ENCODE measurements at regions not wholly inside any gene's neighbourhood (a gene's known extent, or its start where the extent isn't known, plus 50 kb on each side); places are given as distances from the start of the nearest gene placed in this dataset.

DNA sequence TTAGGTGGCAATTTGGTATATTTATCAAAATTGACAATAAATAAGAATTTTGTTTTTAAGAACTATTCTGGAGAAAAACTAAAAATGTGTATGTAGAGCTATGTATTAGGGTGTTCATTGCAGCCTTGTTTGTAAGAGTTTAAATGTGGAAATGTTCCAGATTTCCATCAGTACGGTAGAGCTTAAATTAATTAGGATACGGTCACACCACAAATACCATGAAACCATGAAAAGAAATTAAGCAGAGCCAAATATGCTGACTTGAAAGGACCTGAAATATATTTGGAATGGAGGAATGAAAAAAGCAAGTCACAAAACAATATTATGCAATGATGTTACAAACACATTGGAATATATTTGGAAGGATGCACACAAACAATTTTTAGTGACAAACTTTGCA is 64.6 kb downstream of the ACTBL2 start:
- TF ChIP-seq, protein P1, sequence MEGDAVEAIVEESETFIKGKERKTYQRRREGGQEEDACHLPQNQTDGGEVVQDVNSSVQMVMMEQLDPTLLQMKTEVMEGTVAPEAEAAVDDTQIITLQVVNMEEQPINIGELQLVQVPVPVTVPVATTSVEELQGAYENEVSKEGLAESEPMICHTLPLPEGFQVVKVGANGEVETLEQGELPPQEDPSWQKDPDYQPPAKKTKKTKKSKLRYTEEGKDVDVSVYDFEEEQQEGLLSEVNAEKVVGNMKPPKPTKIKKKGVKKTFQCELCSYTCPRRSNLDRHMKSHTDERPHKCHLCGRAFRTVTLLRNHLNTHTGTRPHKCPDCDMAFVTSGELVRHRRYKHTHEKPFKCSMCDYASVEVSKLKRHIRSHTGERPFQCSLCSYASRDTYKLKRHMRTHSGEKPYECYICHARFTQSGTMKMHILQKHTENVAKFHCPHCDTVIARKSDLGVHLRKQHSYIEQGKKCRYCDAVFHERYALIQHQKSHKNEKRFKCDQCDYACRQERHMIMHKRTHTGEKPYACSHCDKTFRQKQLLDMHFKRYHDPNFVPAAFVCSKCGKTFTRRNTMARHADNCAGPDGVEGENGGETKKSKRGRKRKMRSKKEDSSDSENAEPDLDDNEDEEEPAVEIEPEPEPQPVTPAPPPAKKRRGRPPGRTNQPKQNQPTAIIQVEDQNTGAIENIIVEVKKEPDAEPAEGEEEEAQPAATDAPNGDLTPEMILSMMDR (IDR thresholded peaks at IDR 0.05): no peak
- TF ChIP-seq POLR2A (IDR thresholded peaks at IDR 0.05): no peak
